ENCODE measurements at regions not wholly inside any gene's neighbourhood (a gene's known extent, or its start where the extent isn't known, plus 50 kb on each side); places are given as distances from the start of the nearest gene placed in this dataset.

DNA sequence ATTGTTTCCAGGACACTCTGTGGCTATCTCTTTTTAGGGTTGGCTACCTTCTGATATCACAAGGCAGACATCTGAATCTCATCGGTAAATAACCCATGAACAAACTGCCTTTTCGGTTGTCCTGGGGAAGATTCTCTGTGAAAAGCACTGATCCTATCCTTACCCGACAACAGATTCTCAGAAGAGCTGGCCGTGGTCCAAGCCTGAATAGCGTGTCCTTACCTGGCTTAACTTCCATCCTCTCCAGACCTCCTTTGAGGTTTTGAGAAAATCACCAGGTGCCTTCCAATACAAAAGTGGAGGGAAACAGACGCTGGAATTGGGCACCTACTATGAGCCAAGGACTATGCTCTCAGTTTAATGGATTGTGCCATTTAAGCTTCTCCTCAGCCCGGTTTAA is 87.4 kb upstream of the ARHGEF3 start:
- DNase-seq (ENCODE audit: extremely low read depth, low read depth) = no peak
- TF ChIP-seq, protein P1, sequence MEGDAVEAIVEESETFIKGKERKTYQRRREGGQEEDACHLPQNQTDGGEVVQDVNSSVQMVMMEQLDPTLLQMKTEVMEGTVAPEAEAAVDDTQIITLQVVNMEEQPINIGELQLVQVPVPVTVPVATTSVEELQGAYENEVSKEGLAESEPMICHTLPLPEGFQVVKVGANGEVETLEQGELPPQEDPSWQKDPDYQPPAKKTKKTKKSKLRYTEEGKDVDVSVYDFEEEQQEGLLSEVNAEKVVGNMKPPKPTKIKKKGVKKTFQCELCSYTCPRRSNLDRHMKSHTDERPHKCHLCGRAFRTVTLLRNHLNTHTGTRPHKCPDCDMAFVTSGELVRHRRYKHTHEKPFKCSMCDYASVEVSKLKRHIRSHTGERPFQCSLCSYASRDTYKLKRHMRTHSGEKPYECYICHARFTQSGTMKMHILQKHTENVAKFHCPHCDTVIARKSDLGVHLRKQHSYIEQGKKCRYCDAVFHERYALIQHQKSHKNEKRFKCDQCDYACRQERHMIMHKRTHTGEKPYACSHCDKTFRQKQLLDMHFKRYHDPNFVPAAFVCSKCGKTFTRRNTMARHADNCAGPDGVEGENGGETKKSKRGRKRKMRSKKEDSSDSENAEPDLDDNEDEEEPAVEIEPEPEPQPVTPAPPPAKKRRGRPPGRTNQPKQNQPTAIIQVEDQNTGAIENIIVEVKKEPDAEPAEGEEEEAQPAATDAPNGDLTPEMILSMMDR (IDR thresholded peaks at IDR 0.05; ENCODE audit: low read depth, low read length, missing control alignments) = no peak
- H3K4me3 ChIP-seq (replicated peaks; ENCODE audit: low read depth, low read length) = no peak overlapping the region

GRCh38 chr3:56887402-56888025 is 85.8 kb upstream of the ARHGEF3 start:
- no peak overlapping the region for H3K4me3 ChIP-seq (replicated peaks; ENCODE audit: low read depth, low read length)
- TF ChIP-seq, protein P1 (IDR thresholded peaks at IDR 0.05; ENCODE audit: low read depth, low read length, missing control alignments) = no peak
- no peak for DNase-seq (ENCODE audit: extremely low read depth, low read depth)

DNA sequence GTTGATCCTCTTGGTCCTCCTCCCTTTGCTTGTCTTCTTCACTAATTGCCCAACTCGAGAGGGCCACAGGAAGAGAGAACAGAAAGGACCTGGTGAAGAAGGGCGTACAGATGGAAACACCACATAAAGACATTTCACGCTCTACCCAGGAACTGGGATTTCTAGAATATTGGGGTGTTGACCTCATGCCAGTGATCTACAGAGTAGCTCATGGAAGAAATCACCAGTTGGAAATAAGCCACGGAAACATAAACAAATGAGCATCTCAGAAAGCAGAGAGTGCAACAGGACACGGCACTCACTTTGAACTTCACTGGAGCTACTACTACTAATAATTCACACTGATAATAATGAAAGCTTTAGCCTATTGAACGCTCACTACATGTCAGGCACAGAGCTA is 84.6 kb upstream of the ARHGEF3 start:
- no peak for DNase-seq (ENCODE audit: extremely low read depth, low read depth)
- TF ChIP-seq, protein P1 (IDR thresholded peaks at IDR 0.05; ENCODE audit: low read depth, low read length, missing control alignments) = no peak
- no peak overlapping the region for H3K4me3 ChIP-seq (replicated peaks; ENCODE audit: low read depth, low read length)

- DNase-seq (ENCODE audit: extremely low read depth, low read depth) = no peak
- no peak overlapping the region for H3K4me3 ChIP-seq (replicated peaks; ENCODE audit: low read depth, low read length)
- TF ChIP-seq, protein P1 (IDR thresholded peaks at IDR 0.05; ENCODE audit: low read depth, low read length, missing control alignments) = no peak
Measured at GRCh38 chr3:56885879-56886278, 84.1 kb upstream of the ARHGEF3 start.

DNA sequence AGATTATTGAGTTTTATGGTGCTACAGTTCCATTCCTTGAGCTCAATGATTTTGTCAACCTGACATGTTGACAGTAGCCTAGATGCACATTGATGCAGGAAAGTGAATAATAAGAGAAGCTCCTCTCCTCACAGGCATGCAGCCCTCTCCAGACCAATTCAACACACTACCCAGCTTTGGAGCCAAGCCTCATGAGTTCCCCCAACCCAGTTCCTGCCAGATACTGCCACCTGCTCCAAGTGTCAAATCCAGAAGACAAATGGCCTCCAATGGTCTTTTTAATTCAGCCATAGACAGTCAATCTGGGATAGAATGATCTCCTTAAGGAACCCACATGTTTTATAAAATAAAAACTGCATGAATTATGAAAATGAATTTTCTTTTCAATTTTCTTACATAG is 83.7 kb upstream of the ARHGEF3 start:
- H3K4me3 ChIP-seq (replicated peaks; ENCODE audit: low read depth, low read length) = no peak overlapping the region
- TF ChIP-seq, protein P1 (IDR thresholded peaks at IDR 0.05; ENCODE audit: low read depth, low read length, missing control alignments) = no peak
- DNase-seq (ENCODE audit: extremely low read depth, low read depth) = no peak

DNA sequence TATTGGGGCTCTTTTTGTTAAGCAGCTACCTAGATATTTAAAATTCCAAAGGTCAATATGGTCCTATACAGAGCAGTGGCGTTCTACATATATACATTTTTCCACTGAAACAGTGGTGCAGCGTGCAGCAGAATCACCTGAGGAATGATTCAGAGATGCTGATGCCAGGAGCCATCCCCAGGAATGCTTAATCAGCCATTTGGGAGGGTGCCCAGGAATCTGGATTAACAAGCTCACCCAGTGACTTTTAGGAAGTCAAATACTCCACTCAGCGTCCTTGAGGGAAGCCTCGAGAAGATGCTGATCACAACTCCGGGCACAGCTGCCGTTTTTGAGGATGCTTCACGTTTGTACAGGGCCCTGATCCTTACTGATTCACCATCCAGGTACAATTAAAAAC is 82.6 kb upstream of the ARHGEF3 start:
- TF ChIP-seq, protein P1 (IDR thresholded peaks at IDR 0.05; ENCODE audit: low read depth, low read length, missing control alignments) = no peak
- DNase-seq (ENCODE audit: extremely low read depth, low read depth) = no peak
- no peak overlapping the region for H3K4me3 ChIP-seq (replicated peaks; ENCODE audit: low read depth, low read length)

DNA sequence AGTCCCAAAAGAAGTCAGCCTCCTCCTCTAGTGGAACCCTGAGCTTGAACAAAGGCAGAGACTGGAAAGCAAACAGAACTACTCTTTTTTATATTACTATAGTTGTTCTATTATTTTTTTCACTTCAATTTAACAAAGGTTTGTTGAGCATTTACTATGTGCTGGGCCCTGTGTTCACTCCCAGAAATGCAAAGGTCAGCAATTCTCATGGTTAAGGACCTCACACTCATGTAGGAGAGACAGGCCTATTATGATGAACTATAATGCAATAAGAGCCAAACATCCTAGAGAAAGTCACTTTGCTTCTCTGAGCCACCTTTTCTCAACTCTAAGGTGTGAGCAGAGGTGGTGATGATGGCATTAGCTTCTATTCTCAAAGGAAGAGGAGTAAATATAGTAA is 82.1 kb upstream of the ARHGEF3 start:
- no peak for DNase-seq (ENCODE audit: extremely low read depth, low read depth)
- no peak overlapping the region for H3K4me3 ChIP-seq (replicated peaks; ENCODE audit: low read depth, low read length)
- TF ChIP-seq, protein P1 (IDR thresholded peaks at IDR 0.05; ENCODE audit: low read depth, low read length, missing control alignments) = no peak
